ENCODE measurements at regions not wholly inside any gene's neighbourhood (a gene's known extent, or its start where the extent isn't known, plus 50 kb on each side); places are given as distances from the start of the nearest gene placed in this dataset.

- DNase-seq (ENCODE audit: low read depth), result no peak
Observed at GRCh38 chr6:94088870-94089269, 669.5 kb upstream of the EPHA7 start.

DNA sequence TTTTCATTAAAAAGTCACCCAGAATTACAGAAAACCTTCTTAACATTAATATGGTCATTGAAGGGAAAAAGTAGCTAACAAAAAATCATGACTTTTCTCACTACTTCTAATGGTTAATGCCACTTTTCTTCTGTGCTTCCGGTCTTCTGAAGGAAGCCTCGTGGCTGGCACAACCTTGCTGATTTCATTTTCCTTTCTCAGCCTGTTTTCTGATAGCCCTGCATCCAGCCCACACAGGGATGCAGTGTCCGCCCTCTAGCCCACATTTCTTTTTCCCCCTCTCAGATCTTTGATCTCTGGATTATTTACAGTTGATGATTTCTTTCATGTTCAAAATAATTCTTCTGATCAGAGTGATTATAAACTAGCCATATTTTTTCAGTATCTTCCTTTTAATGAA lies 655.4 kb upstream of the EPHA7 start:
- DNase-seq (ENCODE audit: low read depth), result no peak

DNA sequence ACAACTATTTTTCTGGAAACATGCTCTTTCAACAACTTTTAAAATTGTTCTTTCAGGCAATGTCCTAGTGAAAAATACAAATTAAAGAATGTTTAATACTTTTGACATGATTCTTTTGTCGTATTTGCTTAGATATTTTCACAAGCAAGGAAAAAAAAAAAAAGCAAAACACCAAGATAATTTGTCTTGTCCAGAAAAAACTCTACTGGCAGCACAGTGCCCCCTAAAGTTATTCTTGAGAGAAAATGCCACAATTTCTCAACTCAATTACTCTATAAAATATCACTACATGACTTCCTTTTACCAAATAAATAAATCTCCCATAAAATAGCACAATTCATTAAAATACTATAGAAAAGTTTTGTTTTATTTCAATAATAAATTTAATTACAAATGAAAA lies 652.5 kb upstream of the EPHA7 start:
- no peak for DNase-seq (ENCODE audit: low read depth)

DNA sequence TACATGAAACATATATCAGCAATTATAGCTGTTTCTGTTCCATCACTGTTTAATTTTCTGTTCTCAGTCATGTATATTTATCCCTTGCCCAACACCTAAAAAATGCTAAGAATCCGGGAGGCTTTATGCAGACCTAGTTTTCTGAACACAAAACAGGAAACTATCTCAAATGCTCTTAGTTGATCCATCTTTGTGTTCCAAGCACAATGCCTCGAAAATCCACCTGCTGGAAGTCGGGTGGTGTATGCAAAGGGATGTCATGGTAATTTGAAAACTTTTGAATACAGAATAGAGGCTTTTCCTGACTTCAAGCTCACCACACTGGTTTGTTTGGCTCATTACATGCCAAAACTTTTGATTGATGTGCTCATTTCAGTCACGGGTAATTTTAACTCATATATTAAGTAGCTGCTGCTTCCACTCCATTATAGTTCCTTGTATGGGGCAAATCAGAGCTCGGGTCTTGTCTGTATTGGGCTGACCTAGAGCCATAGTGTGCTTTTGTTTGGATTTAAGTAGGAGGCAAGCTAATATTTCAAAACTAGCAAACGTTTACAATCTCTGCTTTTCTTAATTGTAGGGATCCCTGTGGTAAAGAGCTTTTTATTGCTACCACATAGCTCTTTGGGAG lies 646.5 kb upstream of the EPHA7 start:
- no peak for DNase-seq (ENCODE audit: low read depth)

DNA sequence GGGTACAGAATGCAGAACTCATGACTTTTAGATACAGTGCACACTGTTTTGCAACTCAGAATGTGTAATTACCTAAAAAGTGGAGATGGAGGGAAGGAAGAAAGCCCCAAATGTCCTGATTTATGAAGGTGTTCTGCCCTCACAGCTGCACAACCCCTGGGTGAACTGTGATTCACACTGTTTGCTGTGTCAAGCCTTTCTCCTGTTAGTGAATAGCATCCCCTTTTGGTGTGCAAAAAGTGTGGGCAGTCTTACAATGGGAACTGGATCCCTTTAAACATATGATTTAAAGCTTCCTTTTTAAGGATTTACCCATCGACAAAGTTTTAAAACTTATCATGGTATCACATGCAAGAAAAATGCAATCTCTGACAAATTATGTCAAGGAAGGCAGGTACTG lies 633.4 kb upstream of the EPHA7 start:
- peak; percentile 2 for DNase-seq (ENCODE audit: low read depth)

GRCh38 chr6:94050515-94050914 lies 631.2 kb upstream of the EPHA7 start:
- DNase-seq (ENCODE audit: low read depth), result no peak

DNA sequence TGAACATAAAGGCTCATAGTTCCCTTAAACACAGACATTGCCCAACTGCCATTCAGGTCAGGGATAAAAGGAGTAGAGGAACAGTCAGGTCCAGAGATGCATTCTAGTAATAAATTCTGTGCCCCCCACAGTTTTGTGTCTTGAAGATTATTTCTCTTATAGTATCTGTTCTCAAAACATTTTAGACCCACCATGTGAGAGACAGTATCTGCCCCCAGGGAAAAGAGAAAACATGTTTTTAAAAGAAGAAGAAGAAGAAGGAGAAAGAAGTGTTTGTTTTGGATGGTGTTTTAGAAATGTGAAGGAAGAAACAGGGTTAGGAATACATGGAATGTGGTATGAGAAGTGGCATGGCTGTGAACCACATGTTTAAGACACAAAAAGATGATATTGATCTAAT lies 629.6 kb upstream of the EPHA7 start:
- DNase-seq (ENCODE audit: low read depth), result no peak

- no peak for DNase-seq (ENCODE audit: low read depth)
Observed at GRCh38 chr6:94045099-94045829, 625.9 kb upstream of the EPHA7 start.

DNA sequence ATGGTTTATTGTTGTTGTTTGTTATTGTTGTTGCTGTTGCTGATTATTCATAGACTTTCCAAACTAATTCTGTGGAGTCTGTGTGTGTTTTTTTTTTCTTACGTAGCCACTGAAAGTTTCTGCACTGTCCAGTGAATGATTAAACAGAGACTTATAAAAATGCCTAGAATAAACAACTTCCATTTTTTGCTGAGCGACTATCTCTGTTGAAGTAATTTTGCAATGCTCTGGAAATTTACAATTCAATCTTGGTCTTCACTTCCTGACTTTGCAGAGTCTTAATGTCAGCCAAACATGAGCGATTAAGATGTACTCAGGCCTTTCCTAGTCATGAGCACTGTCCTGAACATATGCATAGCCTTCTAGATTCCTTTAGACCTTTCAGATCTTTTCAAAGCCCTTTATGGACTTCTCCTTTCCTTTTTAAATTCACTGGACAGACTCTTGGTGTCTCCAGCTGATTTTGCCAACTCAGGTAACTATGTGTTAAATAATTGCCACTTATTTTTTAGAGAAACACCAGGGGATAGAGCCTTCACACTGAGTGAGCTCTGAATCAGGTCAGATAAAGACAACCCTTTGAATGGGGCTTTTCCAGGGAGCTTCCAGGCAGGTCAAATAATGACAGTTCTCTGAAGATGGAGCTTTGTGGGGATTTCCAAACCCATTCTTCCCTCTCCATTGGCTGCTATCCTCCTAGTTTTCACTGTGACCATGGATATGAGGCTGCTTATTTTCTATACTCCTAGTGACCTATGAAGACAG lies 622.8 kb upstream of the EPHA7 start:
- DNase-seq (ENCODE audit: low read depth), result no peak

DNA sequence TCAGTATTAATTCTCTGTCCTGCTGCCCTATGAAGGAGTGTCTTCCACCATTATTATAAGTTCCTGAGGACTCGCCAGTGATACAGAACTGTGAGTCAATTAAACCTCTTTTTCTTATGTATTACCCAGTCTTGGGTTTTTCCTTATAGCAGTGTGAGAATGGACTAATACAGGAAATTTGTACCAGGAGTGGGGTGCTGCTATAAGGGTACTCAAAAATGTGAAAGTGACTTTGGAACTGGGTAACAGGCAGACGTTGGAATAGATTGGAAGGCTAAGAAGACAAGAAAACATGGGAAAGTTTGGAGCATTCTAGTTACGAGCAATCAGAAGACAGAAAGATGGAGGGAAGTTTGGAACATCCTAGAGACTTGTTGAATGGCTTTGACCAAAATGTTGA lies 616.7 kb upstream of the EPHA7 start:
- DNase-seq (ENCODE audit: low read depth), result no peak

DNA sequence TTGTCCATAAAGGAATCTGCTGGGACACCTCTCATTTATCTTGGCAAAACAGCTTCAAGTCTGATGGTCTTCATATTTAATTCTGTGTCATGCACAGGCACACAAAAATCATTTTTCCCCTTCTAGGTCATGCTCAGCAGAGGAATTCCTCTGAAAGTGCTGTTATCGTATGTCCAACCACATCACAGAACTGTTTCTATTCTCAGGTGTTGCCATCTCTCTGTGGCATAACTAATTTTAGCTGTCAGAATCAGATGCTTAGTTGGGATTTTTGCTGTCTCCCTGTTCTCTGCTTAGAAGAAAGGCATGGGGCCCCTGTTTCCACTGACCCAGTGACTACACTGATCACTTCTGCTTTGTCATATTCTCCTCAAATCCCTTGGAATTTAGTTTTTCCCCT lies 608.0 kb upstream of the EPHA7 start:
- no peak for DNase-seq (ENCODE audit: low read depth)

DNA sequence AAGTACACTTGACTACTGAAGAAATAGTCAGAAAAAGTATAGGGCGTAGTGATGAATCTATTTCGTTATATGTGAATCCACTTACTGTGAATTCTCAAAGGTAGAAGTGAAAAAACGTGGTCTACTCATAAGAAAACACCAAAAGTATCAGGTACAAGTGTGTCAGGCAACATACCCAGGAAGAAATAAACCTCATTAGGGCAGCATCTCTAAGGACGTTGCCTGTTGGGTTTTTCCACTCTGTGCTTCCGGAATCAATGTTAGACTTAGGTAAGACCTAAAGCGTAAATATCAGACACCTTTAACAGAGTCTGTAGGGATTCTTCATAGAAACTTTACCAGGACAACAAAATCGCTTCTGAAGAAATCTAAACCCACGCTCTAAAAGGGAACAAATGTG lies 607.2 kb upstream of the EPHA7 start:
- DNase-seq (ENCODE audit: low read depth), result no peak

DNA sequence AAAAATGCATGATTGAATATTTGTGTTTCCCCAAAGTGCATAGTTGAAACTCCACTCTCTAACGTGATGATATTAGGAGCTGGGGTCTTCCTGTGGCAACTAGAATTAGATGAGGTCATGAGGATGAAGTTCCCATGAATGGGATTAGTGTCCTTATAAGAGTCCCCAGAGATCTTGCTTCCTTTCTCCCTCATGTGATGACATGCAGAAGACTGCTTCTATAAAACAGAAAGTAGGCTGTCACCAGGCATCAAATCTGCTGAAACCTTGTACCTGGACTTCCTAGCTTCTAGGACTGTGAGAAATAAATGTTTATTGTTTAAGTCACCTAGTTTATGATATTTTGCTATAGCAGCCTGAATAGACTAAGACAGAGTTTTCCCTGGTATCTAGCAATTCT lies 586.5 kb upstream of the EPHA7 start:
- DNase-seq (ENCODE audit: low read depth), result no peak

DNA sequence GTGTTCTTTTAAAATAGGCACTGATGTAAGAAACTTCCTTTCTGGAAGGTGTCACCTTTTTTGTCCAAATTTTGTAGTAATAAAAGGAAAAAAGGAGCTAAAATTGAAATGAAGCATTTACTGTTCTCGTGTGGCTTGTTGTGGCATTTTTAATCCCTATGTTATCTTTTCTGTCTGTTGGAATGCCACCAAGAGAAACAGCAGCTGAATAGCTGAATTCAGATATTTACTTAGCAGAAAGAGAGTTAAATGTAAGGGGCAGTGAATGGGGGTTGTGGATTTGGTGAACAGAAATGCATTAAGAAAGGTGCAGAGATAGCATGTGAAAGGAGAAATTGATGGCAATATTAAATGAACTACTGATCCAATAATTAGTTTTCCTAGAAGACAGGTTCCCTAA lies 573.6 kb upstream of the EPHA7 start:
- no peak for DNase-seq (ENCODE audit: low read depth)

- no peak for DNase-seq (ENCODE audit: low read depth)
Observed at GRCh38 chr6:93989630-93990029, 570.3 kb upstream of the EPHA7 start.

GRCh38 chr6:93985953-93986352 lies 566.6 kb upstream of the EPHA7 start:
- no peak for DNase-seq (ENCODE audit: low read depth)

GRCh38 chr6:93975159-93975558 lies 555.8 kb upstream of the EPHA7 start:
- no peak for DNase-seq (ENCODE audit: low read depth)

DNA sequence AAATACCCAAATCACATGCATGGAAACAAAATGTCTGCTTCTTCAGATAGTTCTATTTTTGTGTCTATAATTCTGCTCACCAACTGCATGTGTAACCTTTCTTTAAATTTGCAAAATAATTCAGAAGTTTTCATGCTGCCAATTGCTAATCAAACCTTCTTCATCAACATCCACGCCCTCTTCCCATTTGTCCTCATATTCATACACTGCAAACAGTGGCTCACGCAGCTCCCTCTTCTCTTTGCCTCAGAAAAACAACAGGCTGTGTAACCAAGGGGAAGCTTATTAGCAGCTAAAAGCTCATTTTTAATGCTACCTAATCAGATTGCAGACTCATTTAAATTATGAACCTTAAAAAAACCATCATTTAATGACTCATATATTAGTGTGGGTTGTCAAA lies 555.0 kb upstream of the EPHA7 start:
- DNase-seq (ENCODE audit: low read depth), result no peak

DNA sequence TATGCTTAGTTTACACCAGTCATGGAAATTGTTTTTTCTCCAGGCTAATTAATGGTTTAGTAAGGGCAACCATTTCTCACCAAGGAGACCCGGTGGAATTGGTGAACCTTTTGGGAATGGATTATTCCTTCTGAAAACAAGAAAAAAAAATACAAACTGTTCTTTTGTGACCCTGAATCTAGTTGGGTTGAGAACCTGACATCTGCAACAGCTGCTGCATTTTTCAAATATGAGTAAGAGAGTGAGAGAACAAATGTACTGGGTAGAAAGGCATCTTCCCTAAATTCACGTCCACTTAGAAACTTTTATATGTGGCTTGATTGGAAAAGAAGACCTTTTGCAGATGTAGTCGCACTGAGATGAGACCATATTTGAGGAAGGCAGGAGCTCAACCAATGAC lies 553.4 kb upstream of the EPHA7 start:
- DNase-seq (ENCODE audit: low read depth), result no peak

GRCh38 chr6:93970684-93971083 lies 551.3 kb upstream of the EPHA7 start:
- DNase-seq (ENCODE audit: low read depth), result no peak

GRCh38 chr6:93968126-93968525 lies 548.8 kb upstream of the EPHA7 start:
- DNase-seq (ENCODE audit: low read depth), result no peak

GRCh38 chr6:93964926-93965325 lies 545.6 kb upstream of the EPHA7 start:
- no peak for DNase-seq (ENCODE audit: low read depth)

GRCh38 chr6:93964321-93964720 lies 545.0 kb upstream of the EPHA7 start:
- no peak for DNase-seq (ENCODE audit: low read depth)
